ENCODE measurements at regions not wholly inside any gene's neighbourhood (a gene's known extent, or its start where the extent isn't known, plus 50 kb on each side); places are given as distances from the start of the nearest gene placed in this dataset.

- TF ChIP-seq EZH2phosphoT487 (IDR thresholded peaks at IDR 0.05; ENCODE audit: borderline replicate concordance) = no peak
- TF ChIP-seq CTCF (conservative IDR thresholded peaks at IDR 0.05; ENCODE audit: low read length) = no peak
- no peak overlapping the region for H3K9ac ChIP-seq (ENCODE audit: low read depth, low read length, poor library complexity, severe bottlenecking)
- no peaks in the 10 kb centered on the region for H3K9me3 ChIP-seq (ENCODE audit: insufficient read depth, low read depth, low read length)
- no peaks in the 10 kb centered on the region for H3F3A ChIP-seq (ENCODE audit: low read depth)
- no peak overlapping the region for H3K4me3 ChIP-seq (ENCODE audit: low read length, poor library complexity, severe bottlenecking)
- no peaks in the 10 kb centered on the region for H3K9me2 ChIP-seq (replicated peaks; ENCODE audit: low read depth, low read length)
- no peaks in the 10 kb centered on the region for H3K4me1 ChIP-seq (ENCODE audit: insufficient read depth, low read length, poor library complexity, severe bottlenecking)
- H4K20me1 ChIP-seq (ENCODE audit: insufficient read depth, low read length, poor library complexity, severe bottlenecking) = no peaks in the 10 kb centered on the region
- H3K36me3 ChIP-seq (ENCODE audit: insufficient read depth, low read length) = no peaks in the 10 kb centered on the region
- H3K4me2 ChIP-seq (ENCODE audit: low read depth, low read length, poor library complexity, severe bottlenecking) = no peak overlapping the region
- H3K79me2 ChIP-seq (ENCODE audit: insufficient read depth, low read length) = no peaks in the 10 kb centered on the region
- no peak overlapping the region for H2AFZ ChIP-seq (ENCODE audit: low read length)
- H3K27me3 ChIP-seq (ENCODE audit: insufficient read depth, low read length, poor library complexity, severe bottlenecking) = no peaks in the 10 kb centered on the region
Observed at GRCh38 chrX:15143825-15144121, 126.1 kb downstream of the ASB9 start.

- H3F3A ChIP-seq (ENCODE audit: low read depth) = no peaks in the 10 kb centered on the region
- no peak overlapping the region for H3K9ac ChIP-seq (ENCODE audit: low read depth, low read length, poor library complexity, severe bottlenecking)
- H3K4me1 ChIP-seq (ENCODE audit: insufficient read depth, low read length, poor library complexity, severe bottlenecking) = no peaks in the 10 kb centered on the region
- H3K4me2 ChIP-seq (ENCODE audit: low read depth, low read length, poor library complexity, severe bottlenecking) = no peak overlapping the region
- H3K9me2 ChIP-seq (replicated peaks; ENCODE audit: low read depth, low read length) = no peaks in the 10 kb centered on the region
- no peaks in the 10 kb centered on the region for H3K79me2 ChIP-seq (ENCODE audit: insufficient read depth, low read length)
- TF ChIP-seq CTCF (conservative IDR thresholded peaks at IDR 0.05; ENCODE audit: low read length) (peak; percentile 67), EZH2phosphoT487 (IDR thresholded peaks at IDR 0.05; ENCODE audit: borderline replicate concordance) (no peak)
- H3K4me3 ChIP-seq (ENCODE audit: low read length, poor library complexity, severe bottlenecking) = no peak overlapping the region
- H3K36me3 ChIP-seq (ENCODE audit: insufficient read depth, low read length) = no peaks in the 10 kb centered on the region
- H3K9me3 ChIP-seq (ENCODE audit: insufficient read depth, low read depth, low read length) = no peaks in the 10 kb centered on the region
- no peaks in the 10 kb centered on the region for H3K27me3 ChIP-seq (ENCODE audit: insufficient read depth, low read length, poor library complexity, severe bottlenecking)
- 0 out of 2 replicates have a peak overlapping the region, but pooled peaks have one; percentile 0 for H2AFZ ChIP-seq (ENCODE audit: low read length)
- H4K20me1 ChIP-seq (ENCODE audit: insufficient read depth, low read length, poor library complexity, severe bottlenecking) = no peaks in the 10 kb centered on the region
Observed at GRCh38 chrX:15143050-15143824, 126.6 kb downstream of the ASB9 start.

- Histone ChIP-seq H3K9me3 (ENCODE audit: insufficient read depth, low read depth, low read length) (no peaks in the 10 kb centered on the region), H3K4me3 (ENCODE audit: low read length, poor library complexity, severe bottlenecking) (no peak overlapping the region), H3K9ac (ENCODE audit: low read depth, low read length, poor library complexity, severe bottlenecking) (no peak overlapping the region), H3K36me3 (ENCODE audit: insufficient read depth, low read length) (no peaks in the 10 kb centered on the region), H3F3A (ENCODE audit: low read depth) (no peaks in the 10 kb centered on the region), H3K4me2 (ENCODE audit: low read depth, low read length, poor library complexity, severe bottlenecking) (no peak overlapping the region), H3K9me2 (replicated peaks; ENCODE audit: low read depth, low read length) (no peaks in the 10 kb centered on the region), H3K4me1 (ENCODE audit: insufficient read depth, low read length, poor library complexity, severe bottlenecking) (no peaks in the 10 kb centered on the region), H4K20me1 (ENCODE audit: insufficient read depth, low read length, poor library complexity, severe bottlenecking) (no peaks in the 10 kb centered on the region), H3K27me3 (ENCODE audit: insufficient read depth, low read length, poor library complexity, severe bottlenecking) (no peaks in the 10 kb centered on the region), H3K79me2 (ENCODE audit: insufficient read depth, low read length) (no peaks in the 10 kb centered on the region), H2AFZ (ENCODE audit: low read length) (0 out of 2 replicates have a peak overlapping the region, but pooled peaks have one; percentile 0)
- TF ChIP-seq EZH2phosphoT487 (IDR thresholded peaks at IDR 0.05; ENCODE audit: borderline replicate concordance) (no peak), CTCF (conservative IDR thresholded peaks at IDR 0.05; ENCODE audit: low read length) (no peak)
Observed at GRCh38 chrX:15142084-15142715, 127.7 kb downstream of the ASB9 start.

All from Loucy (cell line).